ENCODE measurements at regions not wholly inside any gene's neighbourhood (a gene's known extent, or its start where the extent isn't known, plus 50 kb on each side); places are given as distances from the start of the nearest gene placed in this dataset.

DNA sequence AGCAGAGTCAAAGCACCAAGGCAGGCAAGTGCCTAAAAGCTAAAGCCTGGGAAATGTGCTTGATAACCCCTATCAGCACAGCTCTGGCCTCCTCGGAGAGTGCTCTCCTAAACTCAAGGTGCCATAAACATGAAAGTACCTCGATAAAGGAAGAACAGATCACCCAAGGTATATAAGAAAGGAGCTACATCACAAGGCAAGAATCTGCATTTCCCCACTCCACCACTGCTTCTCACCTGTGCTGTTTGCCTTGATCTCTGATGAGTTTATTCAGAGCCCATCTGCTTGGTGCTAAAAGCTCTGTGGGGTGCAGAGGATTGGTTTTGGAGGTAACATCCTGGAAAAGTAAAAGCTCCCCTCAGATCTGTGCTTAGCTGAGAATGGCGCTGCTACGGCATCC is 449.5 kb upstream of the CDH5 start:
- TF ChIP-seq, protein P1, sequence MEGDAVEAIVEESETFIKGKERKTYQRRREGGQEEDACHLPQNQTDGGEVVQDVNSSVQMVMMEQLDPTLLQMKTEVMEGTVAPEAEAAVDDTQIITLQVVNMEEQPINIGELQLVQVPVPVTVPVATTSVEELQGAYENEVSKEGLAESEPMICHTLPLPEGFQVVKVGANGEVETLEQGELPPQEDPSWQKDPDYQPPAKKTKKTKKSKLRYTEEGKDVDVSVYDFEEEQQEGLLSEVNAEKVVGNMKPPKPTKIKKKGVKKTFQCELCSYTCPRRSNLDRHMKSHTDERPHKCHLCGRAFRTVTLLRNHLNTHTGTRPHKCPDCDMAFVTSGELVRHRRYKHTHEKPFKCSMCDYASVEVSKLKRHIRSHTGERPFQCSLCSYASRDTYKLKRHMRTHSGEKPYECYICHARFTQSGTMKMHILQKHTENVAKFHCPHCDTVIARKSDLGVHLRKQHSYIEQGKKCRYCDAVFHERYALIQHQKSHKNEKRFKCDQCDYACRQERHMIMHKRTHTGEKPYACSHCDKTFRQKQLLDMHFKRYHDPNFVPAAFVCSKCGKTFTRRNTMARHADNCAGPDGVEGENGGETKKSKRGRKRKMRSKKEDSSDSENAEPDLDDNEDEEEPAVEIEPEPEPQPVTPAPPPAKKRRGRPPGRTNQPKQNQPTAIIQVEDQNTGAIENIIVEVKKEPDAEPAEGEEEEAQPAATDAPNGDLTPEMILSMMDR (IDR thresholded peaks at IDR 0.05; ENCODE audit: poor library complexity, severe bottlenecking) = no peak
- no peaks in the 10 kb centered on the region for H3K9me3 ChIP-seq (ENCODE audit: severe bottlenecking)
- no peaks in the 10 kb centered on the region for H3K4me1 ChIP-seq (ENCODE audit: insufficient read depth, poor library complexity, severe bottlenecking)
- no peaks in the 10 kb centered on the region for H3K36me3 ChIP-seq (ENCODE audit: low read depth)
- H3K4me3 ChIP-seq (ENCODE audit: severe bottlenecking) = no peak overlapping the region
- no peak overlapping the region for H3K27ac ChIP-seq (ENCODE audit: poor library complexity, severe bottlenecking)
- no peak for DNase-seq (ENCODE audit: low spot score)
- no peak for ATAC-seq (ENCODE audit: low read depth)
- no peaks in the 10 kb centered on the region for H3K27me3 ChIP-seq (ENCODE audit: insufficient read depth, poor library complexity, severe bottlenecking)

GRCh38 chr16:65910291-65910690 is 456.2 kb upstream of the CDH5 start:
- no peak overlapping the region for H3K4me3 ChIP-seq (ENCODE audit: severe bottlenecking)
- no peaks in the 10 kb centered on the region for H3K36me3 ChIP-seq (ENCODE audit: low read depth)
- H3K27ac ChIP-seq (ENCODE audit: poor library complexity, severe bottlenecking) = no peak overlapping the region
- H3K9me3 ChIP-seq (ENCODE audit: severe bottlenecking) = no peaks in the 10 kb centered on the region
- DNase-seq (ENCODE audit: low spot score) (no peak), ATAC-seq (ENCODE audit: low read depth) (no peak)
- no peaks in the 10 kb centered on the region for H3K27me3 ChIP-seq (ENCODE audit: insufficient read depth, poor library complexity, severe bottlenecking)
- TF ChIP-seq, protein P1 (IDR thresholded peaks at IDR 0.05; ENCODE audit: poor library complexity, severe bottlenecking) = no peak
- no peaks in the 10 kb centered on the region for H3K4me1 ChIP-seq (ENCODE audit: insufficient read depth, poor library complexity, severe bottlenecking)

- no peaks in the 10 kb centered on the region for H3K27me3 ChIP-seq (ENCODE audit: insufficient read depth, poor library complexity, severe bottlenecking)
- H3K4me3 ChIP-seq (ENCODE audit: severe bottlenecking) = no peak overlapping the region
- ATAC-seq (ENCODE audit: low read depth) = peak; percentile 29; the same call in 2 of the 3 replicates
- H3K9me3 ChIP-seq (ENCODE audit: severe bottlenecking) = no peaks in the 10 kb centered on the region
- no peak for DNase-seq (ENCODE audit: low spot score)
- H3K27ac ChIP-seq (ENCODE audit: poor library complexity, severe bottlenecking) = no peak overlapping the region
- H3K4me1 ChIP-seq (ENCODE audit: insufficient read depth, poor library complexity, severe bottlenecking) = no peaks in the 10 kb centered on the region
- H3K36me3 ChIP-seq (ENCODE audit: low read depth) = no peaks in the 10 kb centered on the region
- TF ChIP-seq, protein P1 (IDR thresholded peaks at IDR 0.05; ENCODE audit: poor library complexity, severe bottlenecking) = no peak
These were observed 457.0 kb upstream of the CDH5 start for GRCh38 chr16:65909310-65910050.

DNA sequence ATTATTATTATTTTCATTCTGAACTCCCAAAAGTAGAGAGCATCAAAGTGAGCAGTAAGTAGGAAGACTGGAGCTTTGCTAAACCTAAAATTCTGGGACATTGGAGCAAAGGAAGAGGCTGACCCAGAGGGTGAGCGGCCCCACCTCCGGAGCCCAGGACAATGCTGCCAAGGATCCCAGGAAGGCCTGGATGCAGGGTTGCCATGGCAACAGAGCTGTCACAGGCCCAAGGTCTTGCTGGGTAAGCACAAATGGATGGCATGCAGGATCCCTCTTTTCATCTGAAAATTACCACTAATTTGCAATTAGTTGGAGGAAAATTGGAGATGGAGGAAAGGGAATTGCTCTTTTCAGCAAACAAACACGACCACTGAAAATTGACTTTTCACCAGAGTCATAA is 457.9 kb upstream of the CDH5 start:
- no peak overlapping the region for H3K27ac ChIP-seq (ENCODE audit: poor library complexity, severe bottlenecking)
- no peaks in the 10 kb centered on the region for H3K36me3 ChIP-seq (ENCODE audit: low read depth)
- no peaks in the 10 kb centered on the region for H3K27me3 ChIP-seq (ENCODE audit: insufficient read depth, poor library complexity, severe bottlenecking)
- no peak overlapping the region for H3K4me3 ChIP-seq (ENCODE audit: severe bottlenecking)
- H3K9me3 ChIP-seq (ENCODE audit: severe bottlenecking) = no peaks in the 10 kb centered on the region
- DNase-seq (ENCODE audit: low spot score) (no peak), ATAC-seq (ENCODE audit: low read depth) (no peak)
- TF ChIP-seq, protein P1 (IDR thresholded peaks at IDR 0.05; ENCODE audit: poor library complexity, severe bottlenecking) = no peak
- no peaks in the 10 kb centered on the region for H3K4me1 ChIP-seq (ENCODE audit: insufficient read depth, poor library complexity, severe bottlenecking)

DNA sequence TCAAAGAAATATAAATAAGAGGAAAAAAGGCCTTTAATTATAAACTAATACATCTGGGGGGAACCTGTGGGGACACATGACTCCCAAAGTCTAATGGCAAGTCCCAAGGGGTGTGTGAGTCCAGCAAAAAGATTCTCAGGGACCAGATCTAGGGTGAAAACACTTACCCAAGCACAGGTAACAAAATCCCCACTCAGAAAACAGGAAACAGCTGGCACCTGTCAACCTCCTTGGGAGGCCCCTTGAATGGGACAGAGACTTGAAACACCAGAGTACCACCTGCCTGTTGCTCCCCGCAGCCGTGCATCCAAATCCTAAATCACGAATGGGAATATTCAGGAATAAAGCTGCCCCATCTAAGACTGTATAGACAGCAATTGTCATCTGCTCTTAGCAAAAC is 461.2 kb upstream of the CDH5 start:
- Histone ChIP-seq H3K9me3 (ENCODE audit: severe bottlenecking) (no peaks in the 10 kb centered on the region), H3K27me3 (ENCODE audit: insufficient read depth, poor library complexity, severe bottlenecking) (no peaks in the 10 kb centered on the region), H3K4me1 (ENCODE audit: insufficient read depth, poor library complexity, severe bottlenecking) (no peaks in the 10 kb centered on the region), H3K36me3 (ENCODE audit: low read depth) (no peaks in the 10 kb centered on the region), H3K27ac (ENCODE audit: poor library complexity, severe bottlenecking) (no peak overlapping the region), H3K4me3 (ENCODE audit: severe bottlenecking) (no peak overlapping the region)
- no peak for ATAC-seq (ENCODE audit: low read depth)
- no peak for DNase-seq (ENCODE audit: low spot score)
- TF ChIP-seq, protein P1 (IDR thresholded peaks at IDR 0.05; ENCODE audit: poor library complexity, severe bottlenecking) = no peak
